SK-N-SH (cell line): ENCODE measurements at regions not wholly inside any gene's neighbourhood (a gene's known extent, or its start where the extent isn't known, plus 50 kb on each side); places are given as distances from the start of the nearest gene placed in this dataset.

Source experiments
- CTCF ChIA-PET: fragments of 300-600, 350-600 bp; formaldehyde crosslinking; extraction: SDS; loops from one replicate; lab custom pipeline; 2021; lab: Yijun Ruan, JAX
- POLR2A ChIA-PET: fragments of 350-600 bp; sonication (Branson Sonifier 250); formaldehyde crosslinking; extraction: SDS; loops from one replicate; lab custom pipeline; 2020; ENCODE audit warnings: antibody characterized with exemption, inconsistent platforms; lab: Yijun Ruan, JAX
- DNase-seq: peaks from one replicate; pipeline ENCODE4 v3.0.0; 2012
- H2AFZ ChIP-seq: fragments of 200-600 bp; sonication (generic); 2 replicates; pipeline ENCODE4 v1.8.1; 2016; ENCODE audit warnings: antibody characterized with exemption, mild to moderate bottlenecking, low read depth
- H3F3A ChIP-seq: fragments of 200-600 bp; sonication (generic); replicated peaks from 2 replicates; pipeline ENCODE3; 2016; ENCODE audit warnings: antibody characterized with exemption, mild to moderate bottlenecking; ENCODE audit not compliant: insufficient read depth
- H3K27ac ChIP-seq, 2 experiments: fragments of 200-500 bp in 1 of 2; fragments of 200-600 bp in 1 of 2; sonication (Bioruptor generic) in 1 of 2; sonication (generic), shearing (Covaris generic) in 1 of 2; 2 replicates each; pipeline versions ENCODE4 v1.5.1 to v1.6.1; 2014 to 2016; ENCODE audit warnings: low read depth in 2 of 2, inconsistent platforms in 1 of 2, low read length in 1 of 2, mild to moderate bottlenecking in 1 of 2, mixed read lengths in 1 of 2
- H3K27me3 ChIP-seq: fragments of 200-600 bp; sonication (generic), shearing (Covaris generic); 2 replicates; pipeline ENCODE4 v1.6.1; 2016; ENCODE audit warnings: mixed run types; ENCODE audit not compliant: insufficient read depth
- H3K36me3 ChIP-seq, 2 experiments: fragments of 200-500 bp in 1 of 2; fragments of 200-600 bp in 1 of 2; sonication (Bioruptor generic) in 1 of 2; sonication (generic) in 1 of 2; replicated peaks in 1 of 2; 2 replicates each; pipeline versions ENCODE3 to v1.5.1; 2014 to 2016; ENCODE audit warnings: low read length in 1 of 2, mild to moderate bottlenecking in 1 of 2; ENCODE audit not compliant: insufficient read depth in 2 of 2, control insufficient read depth in 1 of 2
- H3K4me1 ChIP-seq, 2 experiments: fragments of 200-500 bp in 1 of 2; fragments of 200-600 bp in 1 of 2; sonication (Bioruptor generic) in 1 of 2; sonication (generic), shearing (Covaris generic) in 1 of 2; 2 replicates each; pipeline versions ENCODE4 v1.5.1 to v1.6.1; 2014 to 2016; ENCODE audit warnings: low read depth in 1 of 2, low read length in 1 of 2, mixed run types in 1 of 2; ENCODE audit not compliant: insufficient read depth in 2 of 2, control insufficient read depth in 1 of 2
- H3K4me2 ChIP-seq: fragments of 200-600 bp; sonication (generic), shearing (Covaris generic); 2 replicates; pipeline ENCODE4 v1.6.1; 2017; ENCODE audit warnings: mixed run types
- H3K4me3 ChIP-seq, 2 experiments: fragments of 200-500 bp in 1 of 2; fragments of 200-600 bp in 1 of 2; sonication (Bioruptor generic) in 1 of 2; sonication (generic), shearing (Covaris generic) in 1 of 2; 2 replicates each; pipeline versions ENCODE4 v1.5.1 to v1.8.1; 2014 to 2016; ENCODE audit warnings: low read depth in 2 of 2, inconsistent platforms in 1 of 2, low read length in 1 of 2, mild to moderate bottlenecking in 1 of 2, mixed read lengths in 1 of 2, moderate library complexity in 1 of 2
- H3K79me2 ChIP-seq: fragments of 200-600 bp; sonication (generic); 2 replicates; pipeline ENCODE4 v1.8.1; 2017; ENCODE audit warnings: mild to moderate bottlenecking; ENCODE audit not compliant: insufficient read depth
- H3K9ac ChIP-seq: fragments of 200-600 bp; sonication (generic); 2 replicates; pipeline ENCODE4 v1.6.1; 2017; ENCODE audit warnings: mixed run types
- H3K9me2 ChIP-seq: fragments of 200-600 bp; sonication (generic); 2 replicates; pipeline ENCODE4 v1.6.1; 2017; ENCODE audit warnings: mixed run types
- H3K9me3 ChIP-seq: fragments of 200-600 bp; sonication (generic); 2 replicates; pipeline ENCODE4 v1.6.1; 2017; ENCODE audit warnings: mixed run types, mild to moderate bottlenecking, moderate library complexity
- H4K20me1 ChIP-seq: fragments of 200-600 bp; sonication (generic); 2 replicates; pipeline ENCODE4 v1.6.1; 2017; ENCODE audit warnings: mild to moderate bottlenecking, mixed run types; ENCODE audit not compliant: insufficient read depth
- ELF1 ChIP-seq: IDR thresholded peaks from 2 replicates; pipeline ENCODE4 v1.4.0; 2012
- EP300 ChIP-seq, 2 experiments: IDR thresholded peaks; 2 replicates each; pipeline versions ENCODE4 v1.4.0 to v1.6.1; 2012; ENCODE audit warnings: borderline replicate concordance in 1 of 2, low read depth in 1 of 2, low read length in 1 of 2
- FOXJ3 ChIP-seq: sonication (generic); formaldehyde crosslinking; IDR thresholded peaks from 2 replicates; pipeline ENCODE4 v1.5.1; 2020; ENCODE audit warnings: mild to moderate bottlenecking, missing genetic modification reagents
- FOXM1 ChIP-seq: IDR thresholded peaks from 2 replicates; pipeline ENCODE4 v1.4.0; 2012; ENCODE audit warnings: low read depth, mild to moderate bottlenecking
- GABPA ChIP-seq: IDR thresholded peaks from 2 replicates; pipeline ENCODE4 v1.4.0; 2012; ENCODE audit warnings: low read depth, mild to moderate bottlenecking
- GATA2 ChIP-seq: sonication (generic); formaldehyde crosslinking; IDR thresholded peaks from 2 replicates; pipeline ENCODE4 v1.5.0; 2020; ENCODE audit warnings: mild to moderate bottlenecking, missing genetic modification reagents
- MEF2A ChIP-seq: IDR thresholded peaks from 2 replicates; pipeline ENCODE4 v1.4.0; 2012; ENCODE audit warnings: low read depth, borderline replicate concordance
- MXI1 ChIP-seq: IDR thresholded peaks from 2 replicates; pipeline ENCODE4 v1.6.1; 2012; ENCODE audit warnings: mild to moderate bottlenecking, low read depth, low read length, improper control_type of control experiment
- NFIC ChIP-seq: IDR thresholded peaks from 2 replicates; pipeline ENCODE4 v1.4.0; 2012; ENCODE audit warnings: borderline replicate concordance
- RXRA ChIP-seq: IDR thresholded peaks from 2 replicates; pipeline ENCODE4 v1.4.0; 2012; ENCODE audit warnings: low read depth, mild to moderate bottlenecking, borderline replicate concordance
- SIN3A ChIP-seq: IDR thresholded peaks from 2 replicates; pipeline ENCODE4 v1.6.1; 2012; ENCODE audit warnings: low read depth, mild to moderate bottlenecking, low read length, moderate library complexity, borderline replicate concordance
- SMC3 ChIP-seq: IDR thresholded peaks from 2 replicates; pipeline ENCODE4 v1.6.1; 2012; ENCODE audit warnings: low read depth, low read length, improper control_type of control experiment
- YY1 ChIP-seq: IDR thresholded peaks from 2 replicates; pipeline ENCODE4 v1.4.0; 2012; ENCODE audit warnings: low read depth, mild to moderate bottlenecking
- WGBS: methylation state at CpG from one replicate; pipeline ENCODE4 v1.1.6; 2017; ENCODE audit warnings: low lambda C conversion rate; 5-methylcytosine and 5-hydroxymethylcytosine counted together
- TF ChIP-seq, protein P1 (sequence below): fragments of 150-350 bp; IDR thresholded peaks from 2 replicates; pipeline ENCODE4 v1.6.1; 2016; ENCODE audit warnings: mild to moderate bottlenecking, low read depth, low read length
- TF ChIP-seq, protein P2 (sequence below): IDR thresholded peaks from 2 replicates; pipeline ENCODE4 v1.4.0; 2012; ENCODE audit warnings: low read depth, borderline replicate concordance
- TF ChIP-seq, protein P3 (sequence below): fragments of 200-600 bp; sonication (generic); IDR thresholded peaks from 2 replicates; pipeline ENCODE4 v1.6.1; 2017; ENCODE audit warnings: antibody characterized with exemption, mild to moderate bottlenecking, moderate library complexity
- TF ChIP-seq, protein P4 (sequence below): IDR thresholded peaks from 2 replicates; pipeline ENCODE4 v1.4.0; 2012; ENCODE audit warnings: low read depth
- TF ChIP-seq, protein P5 (sequence below): IDR thresholded peaks from 2 replicates; pipeline ENCODE4; 2012
- TF ChIP-seq, protein P6 (sequence below): IDR thresholded peaks from 2 replicates; pipeline ENCODE4 v1.6.1; 2012; ENCODE audit warnings: mild to moderate bottlenecking, low read depth, low read length, moderate library complexity

DNA sequence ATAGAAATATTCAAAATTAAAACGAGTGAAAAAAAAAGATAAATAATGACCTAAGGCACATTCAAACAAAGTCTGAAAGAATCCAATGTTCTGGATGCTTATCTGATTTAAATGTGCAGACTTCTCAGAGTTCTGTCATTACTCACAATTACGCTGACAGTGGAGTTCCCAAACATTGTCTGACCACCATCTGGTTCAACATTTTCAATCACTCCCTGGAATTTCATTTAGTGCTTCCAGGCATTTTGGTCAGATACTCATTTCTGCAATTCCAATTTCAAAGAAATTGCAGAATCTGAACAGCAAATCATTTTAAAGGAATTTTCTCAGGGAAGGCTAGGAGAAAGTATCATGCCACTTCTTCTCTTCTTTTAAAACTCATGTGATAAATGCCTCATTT is 398.2 kb upstream of the PDE3A start (continued):
- TF ChIP-seq, protein P1, sequence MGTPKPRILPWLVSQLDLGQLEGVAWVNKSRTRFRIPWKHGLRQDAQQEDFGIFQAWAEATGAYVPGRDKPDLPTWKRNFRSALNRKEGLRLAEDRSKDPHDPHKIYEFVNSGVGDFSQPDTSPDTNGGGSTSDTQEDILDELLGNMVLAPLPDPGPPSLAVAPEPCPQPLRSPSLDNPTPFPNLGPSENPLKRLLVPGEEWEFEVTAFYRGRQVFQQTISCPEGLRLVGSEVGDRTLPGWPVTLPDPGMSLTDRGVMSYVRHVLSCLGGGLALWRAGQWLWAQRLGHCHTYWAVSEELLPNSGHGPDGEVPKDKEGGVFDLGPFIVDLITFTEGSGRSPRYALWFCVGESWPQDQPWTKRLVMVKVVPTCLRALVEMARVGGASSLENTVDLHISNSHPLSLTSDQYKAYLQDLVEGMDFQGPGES, result no peak
- TF ChIP-seq, protein P2, sequence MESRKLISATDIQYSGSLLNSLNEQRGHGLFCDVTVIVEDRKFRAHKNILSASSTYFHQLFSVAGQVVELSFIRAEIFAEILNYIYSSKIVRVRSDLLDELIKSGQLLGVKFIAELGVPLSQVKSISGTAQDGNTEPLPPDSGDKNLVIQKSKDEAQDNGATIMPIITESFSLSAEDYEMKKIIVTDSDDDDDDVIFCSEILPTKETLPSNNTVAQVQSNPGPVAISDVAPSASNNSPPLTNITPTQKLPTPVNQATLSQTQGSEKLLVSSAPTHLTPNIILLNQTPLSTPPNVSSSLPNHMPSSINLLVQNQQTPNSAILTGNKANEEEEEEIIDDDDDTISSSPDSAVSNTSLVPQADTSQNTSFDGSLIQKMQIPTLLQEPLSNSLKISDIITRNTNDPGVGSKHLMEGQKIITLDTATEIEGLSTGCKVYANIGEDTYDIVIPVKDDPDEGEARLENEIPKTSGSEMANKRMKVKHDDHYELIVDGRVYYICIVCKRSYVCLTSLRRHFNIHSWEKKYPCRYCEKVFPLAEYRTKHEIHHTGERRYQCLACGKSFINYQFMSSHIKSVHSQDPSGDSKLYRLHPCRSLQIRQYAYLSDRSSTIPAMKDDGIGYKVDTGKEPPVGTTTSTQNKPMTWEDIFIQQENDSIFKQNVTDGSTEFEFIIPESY, result 0 out of 2 replicates have a peak, but pooled peaks have one; percentile 37
- TF ChIP-seq, protein P3, sequence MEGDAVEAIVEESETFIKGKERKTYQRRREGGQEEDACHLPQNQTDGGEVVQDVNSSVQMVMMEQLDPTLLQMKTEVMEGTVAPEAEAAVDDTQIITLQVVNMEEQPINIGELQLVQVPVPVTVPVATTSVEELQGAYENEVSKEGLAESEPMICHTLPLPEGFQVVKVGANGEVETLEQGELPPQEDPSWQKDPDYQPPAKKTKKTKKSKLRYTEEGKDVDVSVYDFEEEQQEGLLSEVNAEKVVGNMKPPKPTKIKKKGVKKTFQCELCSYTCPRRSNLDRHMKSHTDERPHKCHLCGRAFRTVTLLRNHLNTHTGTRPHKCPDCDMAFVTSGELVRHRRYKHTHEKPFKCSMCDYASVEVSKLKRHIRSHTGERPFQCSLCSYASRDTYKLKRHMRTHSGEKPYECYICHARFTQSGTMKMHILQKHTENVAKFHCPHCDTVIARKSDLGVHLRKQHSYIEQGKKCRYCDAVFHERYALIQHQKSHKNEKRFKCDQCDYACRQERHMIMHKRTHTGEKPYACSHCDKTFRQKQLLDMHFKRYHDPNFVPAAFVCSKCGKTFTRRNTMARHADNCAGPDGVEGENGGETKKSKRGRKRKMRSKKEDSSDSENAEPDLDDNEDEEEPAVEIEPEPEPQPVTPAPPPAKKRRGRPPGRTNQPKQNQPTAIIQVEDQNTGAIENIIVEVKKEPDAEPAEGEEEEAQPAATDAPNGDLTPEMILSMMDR, result no peak
- TF ChIP-seq SIN3A (peak; percentile 87), SMC3 (no peak), MXI1 (no peak), ELF1 (no peak), EP300 (IDR thresholded peaks at IDR 0.05; ENCODE audit: borderline replicate concordance in 1 of 2, low read depth in 1 of 2, low read length in 1 of 2) (peak; percentile 89 to 97), NFIC (peak; percentile 79)
- TF ChIP-seq, protein P4, sequence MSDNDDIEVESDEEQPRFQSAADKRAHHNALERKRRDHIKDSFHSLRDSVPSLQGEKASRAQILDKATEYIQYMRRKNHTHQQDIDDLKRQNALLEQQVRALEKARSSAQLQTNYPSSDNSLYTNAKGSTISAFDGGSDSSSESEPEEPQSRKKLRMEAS, result no peak

DNA sequence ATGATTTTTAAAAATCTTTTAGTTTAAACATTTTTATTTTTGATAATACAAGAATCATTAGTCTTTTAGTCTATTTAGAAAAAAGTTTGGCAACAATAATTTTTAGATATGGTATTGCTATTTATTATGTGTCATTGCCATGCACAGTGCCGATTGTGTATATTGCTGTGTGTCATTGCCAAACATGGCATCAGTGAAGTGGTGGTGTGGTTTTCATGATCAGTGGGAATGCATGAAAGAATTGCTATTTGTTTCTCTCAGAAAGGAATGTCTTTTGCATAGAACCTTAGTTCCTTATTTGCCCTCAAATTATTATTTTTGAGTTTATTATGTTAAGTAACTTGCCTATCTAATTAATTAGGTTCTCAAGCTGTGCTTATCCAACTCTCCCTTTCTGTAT is 397.5 kb upstream of the PDE3A start:
- Histone ChIP-seq H3K4me3 (no peak overlapping the region), H3K9ac (no peak overlapping the region; the same call in 1 of the 2 replicates), H4K20me1 (no peaks in the 10 kb centered on the region), H3K9me2 (no peaks in the 10 kb centered on the region), H3K27ac (peak overlapping the region; percentile 82 to 93; a peak in 3 of 4 replicates), H3F3A (peaks cover 37% of the 10 kb centered on the region), H3K27me3 (no peaks in the 10 kb centered on the region), H3K4me2 (peak overlapping the region; percentile 20; the same call in 1 of the 2 replicates), H3K36me3 (no peaks in the 10 kb centered on the region), H3K4me1 (peaks cover 25 to 40% of the 10 kb centered on the region in 2 experiments; a peak in 3 of 4 replicates), H3K79me2 (no peaks in the 10 kb centered on the region), H2AFZ (no peak overlapping the region), H3K9me3 (no peaks in the 10 kb centered on the region)
- ChIA-PET POLR2A (no interaction called here), CTCF (no interaction called here)
- DNase-seq, result no peak
- 77% methylated on average over 1 of the region's 1 CpG for WGBS
- TF ChIP-seq FOXJ3, result no peak
- no peak for TF ChIP-seq YY1
- TF ChIP-seq MEF2A, result no peak
- no peak for TF ChIP-seq SMC3
- TF ChIP-seq NFIC, result no peak
- no peak for TF ChIP-seq RXRA
- TF ChIP-seq, protein P2, result no peak
- TF ChIP-seq, protein P5, sequence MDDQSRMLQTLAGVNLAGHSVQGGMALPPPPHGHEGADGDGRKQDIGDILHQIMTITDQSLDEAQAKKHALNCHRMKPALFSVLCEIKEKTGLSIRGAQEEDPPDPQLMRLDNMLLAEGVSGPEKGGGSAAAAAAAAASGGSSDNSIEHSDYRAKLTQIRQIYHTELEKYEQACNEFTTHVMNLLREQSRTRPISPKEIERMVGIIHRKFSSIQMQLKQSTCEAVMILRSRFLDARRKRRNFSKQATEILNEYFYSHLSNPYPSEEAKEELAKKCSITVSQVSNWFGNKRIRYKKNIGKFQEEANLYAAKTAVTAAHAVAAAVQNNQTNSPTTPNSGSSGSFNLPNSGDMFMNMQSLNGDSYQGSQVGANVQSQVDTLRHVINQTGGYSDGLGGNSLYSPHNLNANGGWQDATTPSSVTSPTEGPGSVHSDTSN, result no peak
- TF ChIP-seq GATA2 (CRISPR knock-in tag), result no peak
- TF ChIP-seq, protein P6, sequence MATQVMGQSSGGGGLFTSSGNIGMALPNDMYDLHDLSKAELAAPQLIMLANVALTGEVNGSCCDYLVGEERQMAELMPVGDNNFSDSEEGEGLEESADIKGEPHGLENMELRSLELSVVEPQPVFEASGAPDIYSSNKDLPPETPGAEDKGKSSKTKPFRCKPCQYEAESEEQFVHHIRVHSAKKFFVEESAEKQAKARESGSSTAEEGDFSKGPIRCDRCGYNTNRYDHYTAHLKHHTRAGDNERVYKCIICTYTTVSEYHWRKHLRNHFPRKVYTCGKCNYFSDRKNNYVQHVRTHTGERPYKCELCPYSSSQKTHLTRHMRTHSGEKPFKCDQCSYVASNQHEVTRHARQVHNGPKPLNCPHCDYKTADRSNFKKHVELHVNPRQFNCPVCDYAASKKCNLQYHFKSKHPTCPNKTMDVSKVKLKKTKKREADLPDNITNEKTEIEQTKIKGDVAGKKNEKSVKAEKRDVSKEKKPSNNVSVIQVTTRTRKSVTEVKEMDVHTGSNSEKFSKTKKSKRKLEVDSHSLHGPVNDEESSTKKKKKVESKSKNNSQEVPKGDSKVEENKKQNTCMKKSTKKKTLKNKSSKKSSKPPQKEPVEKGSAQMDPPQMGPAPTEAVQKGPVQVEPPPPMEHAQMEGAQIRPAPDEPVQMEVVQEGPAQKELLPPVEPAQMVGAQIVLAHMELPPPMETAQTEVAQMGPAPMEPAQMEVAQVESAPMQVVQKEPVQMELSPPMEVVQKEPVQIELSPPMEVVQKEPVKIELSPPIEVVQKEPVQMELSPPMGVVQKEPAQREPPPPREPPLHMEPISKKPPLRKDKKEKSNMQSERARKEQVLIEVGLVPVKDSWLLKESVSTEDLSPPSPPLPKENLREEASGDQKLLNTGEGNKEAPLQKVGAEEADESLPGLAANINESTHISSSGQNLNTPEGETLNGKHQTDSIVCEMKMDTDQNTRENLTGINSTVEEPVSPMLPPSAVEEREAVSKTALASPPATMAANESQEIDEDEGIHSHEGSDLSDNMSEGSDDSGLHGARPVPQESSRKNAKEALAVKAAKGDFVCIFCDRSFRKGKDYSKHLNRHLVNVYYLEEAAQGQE, result no peak
- no peak for TF ChIP-seq MXI1
- TF ChIP-seq FOXM1, result no peak
- no peak for TF ChIP-seq GABPA
